GM12878 (cell line): ENCODE measurements at regions not wholly inside any gene's neighbourhood (a gene's known extent, or its start where the extent isn't known, plus 50 kb on each side); places are given as distances from the start of the nearest gene placed in this dataset.

Experiments
- ATAC-seq: fragments of 200-7000 bp; cut with Tn5 transposase; 3 replicates; pipeline ENCODE4 v1.9.1; 2020; ENCODE audit warnings: mild to moderate bottlenecking, moderate library complexity
- BruUV-seq: library from RNA; stranded (reverse); fragments of 400-500 nt; replicated peaks from 2 replicates; lab custom pipeline; 2021; lab: Mats Ljungman, UMichigan
- CTCF ChIA-PET: fragments of 300-600 bp; sonication (Branson Sonifier 250); formaldehyde crosslinking; extraction: SDS; loops from one replicate; lab custom pipeline; 2021; ENCODE audit warnings: inconsistent platforms; lab: Yijun Ruan, JAX
- POLR2A ChIA-PET: fragments of 350-600 bp; formaldehyde crosslinking; extraction: SDS; loops from one replicate; lab custom pipeline; 2021; ENCODE audit warnings: inconsistent platforms; lab: Charles Lee
- RAD21 ChIA-PET: fragments of 300-600 bp; sonication (Branson Sonifier 250); formaldehyde crosslinking; loops from one replicate; lab custom pipeline; 2023; ENCODE audit warnings: antibody characterized with exemption; ENCODE audit not compliant: unreplicated experiment; lab: Charles Lee
- SMC1A ChIA-PET: fragments of 300-600 bp; sonication (Branson Sonifier 250); formaldehyde crosslinking; loops from one replicate; lab custom pipeline; 2023; ENCODE audit not compliant: unreplicated experiment, uncharacterized antibody; lab: Charles Lee
- DNase-seq: peaks from one replicate; pipeline ENCODE4 v3.0.0-alpha.2; 2011; ENCODE audit warnings: low read depth, low spot score
- FAIRE-seq: peaks from 3 replicates; lab custom pipeline; 2011; peaks lifted over from hg19 to GRCh38; lab: Jason Lieb, UNC
- H2AFZ ChIP-seq: 2 replicates; pipeline ENCODE4 v1.6.0; 2011; ENCODE audit warnings: low read depth, low read length, control low read depth; ENCODE audit not compliant: control insufficient read depth
- H3K27ac ChIP-seq: 2 replicates; pipeline ENCODE4 v1.5.1; 2011; ENCODE audit warnings: control low read depth; ENCODE audit not compliant: control insufficient read depth, insufficient read depth
- H3K27me3 ChIP-seq, 2 experiments: replicated peaks in 1 of 2; 2 replicates each; pipeline versions ENCODE4 v1.6.0 to v1.6.1; 2011; ENCODE audit warnings: low read length in 1 of 2; ENCODE audit not compliant: control insufficient read depth in 2 of 2, insufficient read depth in 2 of 2
- H3K36me3 ChIP-seq, 2 experiments: 2 replicates each; pipeline ENCODE4 v1.5.1; 2011; ENCODE audit warnings: low read length in 1 of 2; ENCODE audit not compliant: control insufficient read depth in 2 of 2, insufficient read depth in 2 of 2
- H3K4me1 ChIP-seq: 2 replicates; pipeline ENCODE4 v1.6.1; 2011; ENCODE audit warnings: mild to moderate bottlenecking, low read length, moderate library complexity, mixed read lengths; ENCODE audit not compliant: control insufficient read depth, insufficient read depth
- H3K4me2 ChIP-seq: 2 replicates; pipeline ENCODE4 v1.6.0; 2011; ENCODE audit warnings: control low read depth; ENCODE audit not compliant: control insufficient read depth, insufficient read depth
- H3K4me3 ChIP-seq: fragments of 200-600 bp; sonication (generic); 2 replicates; pipeline ENCODE4 v1.5.1; 2016
- H3K79me2 ChIP-seq: 2 replicates; pipeline ENCODE4 v1.6.0; 2011; ENCODE audit warnings: low read length; ENCODE audit not compliant: control insufficient read depth, insufficient read depth
- H3K9ac ChIP-seq: 2 replicates; pipeline ENCODE4 v1.8.0; 2011; ENCODE audit warnings: low read length, control low read depth, mixed read lengths; ENCODE audit not compliant: control insufficient read depth, insufficient read depth
- H3K9me3 ChIP-seq: replicated peaks from 3 replicates; pipeline ENCODE4 v1.5.1; 2011; ENCODE audit warnings: mild to moderate bottlenecking, low read length; ENCODE audit not compliant: control insufficient read depth, insufficient read depth
- H4K20me1 ChIP-seq: 2 replicates; pipeline ENCODE4 v1.6.0; 2011; ENCODE audit not compliant: control insufficient read depth, insufficient read depth
- HCFC1 ChIP-seq: fragments of 150-350 bp; IDR thresholded peaks from 2 replicates; pipeline ENCODE4 v1.6.1; 2014; ENCODE audit warnings: low read length
- RUNX3 ChIP-seq: IDR thresholded peaks from 2 replicates; pipeline ENCODE4 v1.6.1; 2012; ENCODE audit warnings: low read length, inconsistent platforms
- TARDBP ChIP-seq: IDR thresholded peaks from 2 replicates; pipeline ENCODE4 v1.6.1; 2016; ENCODE audit warnings: borderline replicate concordance
- ZNF24 ChIP-seq: fragments of 450-650 bp; IDR thresholded peaks from 2 replicates; pipeline ENCODE4 v1.6.1; 2017; ENCODE audit warnings: antibody characterized with exemption, mild to moderate bottlenecking
- WGBS: methylation state at CpG from one replicate; pipeline ENCODE4 v1.1.6; 2016; ENCODE audit warnings: low lambda C conversion rate; ENCODE audit not compliant: insufficient replicate concordance, insufficient coverage; ENCODE audit errors: missing lambda C conversion rate; 5-methylcytosine and 5-hydroxymethylcytosine counted together
- in situ Hi-C: fragments of 300-500 bp; cut with MboI; formaldehyde crosslinking; loops from 9 replicates; pipeline ENCODE4 v1.14.3; 2018; ENCODE audit warnings: mixed read lengths
- intact Hi-C: fragments of 100-400 bp; cut with micrococcal nuclease; formaldehyde crosslinking; loops from one replicate; pipeline ENCODE4 v1.14.2; 2022; ENCODE audit not compliant: unreplicated experiment
- TF ChIP-seq, protein P1 (sequence below): IDR thresholded peaks from 2 replicates; pipeline ENCODE4 v1.6.1; 2011; ENCODE audit warnings: mild to moderate bottlenecking, low read depth, low read length, moderate library complexity; ENCODE audit not compliant: insufficient replicate concordance
- TF ChIP-seq, protein P2 (sequence below): fragments of 450-650 bp; IDR thresholded peaks from 2 replicates; pipeline ENCODE4 v1.6.1; 2016; ENCODE audit warnings: mild to moderate bottlenecking, moderate library complexity, borderline replicate concordance

DNA sequence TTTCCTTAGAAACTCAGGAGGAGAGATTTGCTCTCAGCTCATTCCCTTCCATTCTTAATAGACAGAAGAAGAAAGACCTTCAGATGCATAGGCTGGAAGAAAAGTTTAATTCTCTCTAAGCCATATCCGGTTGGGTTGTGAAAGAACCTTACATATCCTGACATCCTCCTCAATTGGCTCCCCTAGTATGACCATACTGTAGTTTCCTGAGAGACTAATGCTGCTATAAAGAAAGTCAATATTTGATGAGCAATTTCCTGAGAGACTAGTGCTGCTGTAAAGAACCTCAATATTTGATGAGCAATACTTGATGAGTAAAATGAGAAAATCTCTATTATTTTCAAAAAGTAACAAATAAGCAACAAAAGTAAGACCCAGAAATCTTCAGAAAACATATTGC is 888.5 kb upstream of the SORCS1 start:
- DNase-seq, result no peak
- no peak overlapping the region for H3K9ac ChIP-seq
- CTCF ChIA-PET, result no interaction called here
- TF ChIP-seq ZNF24 (no peak), RUNX3 (no peak), TARDBP (no peak), HCFC1 (no peak)
- TF ChIP-seq, protein P1, sequence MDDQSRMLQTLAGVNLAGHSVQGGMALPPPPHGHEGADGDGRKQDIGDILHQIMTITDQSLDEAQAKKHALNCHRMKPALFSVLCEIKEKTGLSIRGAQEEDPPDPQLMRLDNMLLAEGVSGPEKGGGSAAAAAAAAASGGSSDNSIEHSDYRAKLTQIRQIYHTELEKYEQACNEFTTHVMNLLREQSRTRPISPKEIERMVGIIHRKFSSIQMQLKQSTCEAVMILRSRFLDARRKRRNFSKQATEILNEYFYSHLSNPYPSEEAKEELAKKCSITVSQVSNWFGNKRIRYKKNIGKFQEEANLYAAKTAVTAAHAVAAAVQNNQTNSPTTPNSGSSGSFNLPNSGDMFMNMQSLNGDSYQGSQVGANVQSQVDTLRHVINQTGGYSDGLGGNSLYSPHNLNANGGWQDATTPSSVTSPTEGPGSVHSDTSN, result no peak
- TF ChIP-seq, protein P2, sequence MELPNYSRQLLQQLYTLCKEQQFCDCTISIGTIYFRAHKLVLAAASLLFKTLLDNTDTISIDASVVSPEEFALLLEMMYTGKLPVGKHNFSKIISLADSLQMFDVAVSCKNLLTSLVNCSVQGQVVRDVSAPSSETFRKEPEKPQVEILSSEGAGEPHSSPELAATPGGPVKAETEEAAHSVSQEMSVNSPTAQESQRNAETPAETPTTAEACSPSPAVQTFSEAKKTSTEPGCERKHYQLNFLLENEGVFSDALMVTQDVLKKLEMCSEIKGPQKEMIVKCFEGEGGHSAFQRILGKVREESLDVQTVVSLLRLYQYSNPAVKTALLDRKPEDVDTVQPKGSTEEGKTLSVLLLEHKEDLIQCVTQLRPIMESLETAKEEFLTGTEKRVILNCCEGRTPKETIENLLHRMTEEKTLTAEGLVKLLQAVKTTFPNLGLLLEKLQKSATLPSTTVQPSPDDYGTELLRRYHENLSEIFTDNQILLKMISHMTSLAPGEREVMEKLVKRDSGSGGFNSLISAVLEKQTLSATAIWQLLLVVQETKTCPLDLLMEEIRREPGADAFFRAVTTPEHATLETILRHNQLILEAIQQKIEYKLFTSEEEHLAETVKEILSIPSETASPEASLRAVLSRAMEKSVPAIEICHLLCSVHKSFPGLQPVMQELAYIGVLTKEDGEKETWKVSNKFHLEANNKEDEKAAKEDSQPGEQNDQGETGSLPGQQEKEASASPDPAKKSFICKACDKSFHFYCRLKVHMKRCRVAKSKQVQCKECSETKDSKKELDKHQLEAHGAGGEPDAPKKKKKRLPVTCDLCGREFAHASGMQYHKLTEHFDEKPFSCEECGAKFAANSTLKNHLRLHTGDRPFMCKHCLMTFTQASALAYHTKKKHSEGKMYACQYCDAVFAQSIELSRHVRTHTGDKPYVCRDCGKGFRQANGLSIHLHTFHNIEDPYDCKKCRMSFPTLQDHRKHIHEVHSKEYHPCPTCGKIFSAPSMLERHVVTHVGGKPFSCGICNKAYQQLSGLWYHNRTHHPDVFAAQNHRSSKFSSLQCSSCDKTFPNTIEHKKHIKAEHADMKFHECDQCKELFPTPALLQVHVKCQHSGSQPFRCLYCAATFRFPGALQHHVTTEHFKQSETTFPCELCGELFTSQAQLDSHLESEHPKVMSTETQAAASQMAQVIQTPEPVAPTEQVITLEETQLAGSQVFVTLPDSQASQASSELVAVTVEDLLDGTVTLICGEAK, result peak; percentile 42; the same call in 1 of the 2 replicates
- TF ChIP-seq, all 136 proteins: peak for 1
- FAIRE-seq, result no peak
- H4K20me1 ChIP-seq, result no peaks in the 10 kb centered on the region
- in situ Hi-C loops, result no loop called here
- 64% methylated on average over 1 of the region's 1 CpG for WGBS
- no peak overlapping the region for H3K27ac ChIP-seq
- ChIA-PET SMC1A (interaction anchor here (1.0 to 4.4 kb wide), 4 partner anchors 9 to 205 kb away, joined by 3 to 12 read pairs (median 8); no protein-coding TSS in a partner anchor), POLR2A (no interaction called here), RAD21 (interaction anchor here (1.1 to 1.4 kb wide), 3 partner anchors 14 to 137 kb away, joined by 3 to 4 read pairs (median 4); no protein-coding TSS in a partner anchor)
- no peaks in the 10 kb centered on the region for H3K36me3 ChIP-seq
- H3K27me3 ChIP-seq, result no peaks in the 10 kb centered on the region
- intact Hi-C loops, result no loop called here
- no peaks in the 10 kb centered on the region for H3K4me1 ChIP-seq
- no TSS peak for BruUV-seq
- ATAC-seq, result peak; percentile 37
- no peak overlapping the region for H3K4me2 ChIP-seq
- no peak overlapping the region for H2AFZ ChIP-seq
- H3K4me3 ChIP-seq, result no peak overlapping the region
- H3K9me3 ChIP-seq, result no peaks in the 10 kb centered on the region; the same call in 2 of the 3 replicates
- H3K79me2 ChIP-seq, result no peaks in the 10 kb centered on the region
